Activated CD8-positive, alpha-beta T cell treated with anti-CD3 and anti-CD28 coated beads, Interleukin-2, amount 10 ng/mL, durations not matched to agents 7 days and 5 days (primary cell): ENCODE measurements at regions not wholly inside any gene's neighbourhood (a gene's known extent, or its start where the extent isn't known, plus 50 kb on each side); places are given as distances from the start of the nearest gene placed in this dataset.
"Not testable (repeated sequence)": the region's sequence is repeated elsewhere in the genome, so short reads cannot be mapped to it uniquely, and the experiment has no call there.

ENCODE experiments used
- ATAC-seq: fragments of 150-1000 bp; cut with Tn5 transposase; one replicate; pipeline ENCODE4 v1.10.0; 2021; ENCODE audit warnings: moderate library complexity
- CTCF ChIA-PET: fragments of 350-600 bp; sonication (Branson Sonifier 250); formaldehyde crosslinking; loops from one replicate; lab custom pipeline; 2021; ENCODE audit warnings: antibody characterized with exemption; lab: Charles Lee
- POLR2A ChIA-PET: fragments of 350-600 bp; sonication (Branson Sonifier 250); formaldehyde crosslinking; loops from one replicate; lab custom pipeline; 2021; ENCODE audit warnings: antibody characterized with exemption; lab: Charles Lee
- DNase-seq: peaks from one replicate; pipeline ENCODE4 v3.0.0-alpha.2; 2020
- H3K27ac Mint-ChIP-seq: one replicate; pipeline ENCODE4 v1.8.0; 2021; ENCODE audit warnings: mild to moderate bottlenecking, mixed read lengths
- H3K27me3 Mint-ChIP-seq: one replicate; pipeline ENCODE4 v1.8.0; 2021; ENCODE audit warnings: low read depth, mixed read lengths
- H3K36me3 Mint-ChIP-seq: one replicate; pipeline ENCODE4 v1.8.0; 2021; ENCODE audit warnings: low read depth, mixed read lengths
- H3K4me1 Mint-ChIP-seq: one replicate; pipeline ENCODE4 v1.8.0; 2021; ENCODE audit warnings: low read depth, mixed read lengths
- H3K4me3 Mint-ChIP-seq: one replicate; pipeline ENCODE4 v1.8.0; 2021; ENCODE audit warnings: mild to moderate bottlenecking, mixed read lengths
- H3K9me3 Mint-ChIP-seq: one replicate; pipeline ENCODE4 v1.8.0; 2022; ENCODE audit warnings: mixed read lengths; ENCODE audit not compliant: insufficient read depth

- no peak for ATAC-seq
- H3K4me1 Mint-ChIP-seq = no peaks in the 10 kb centered on the region
- POLR2A ChIA-PET = no interaction called here
Observed at GRCh38 chr2:200185628-200186000, 120.9 kb upstream of the SPATS2L start.

DNA sequence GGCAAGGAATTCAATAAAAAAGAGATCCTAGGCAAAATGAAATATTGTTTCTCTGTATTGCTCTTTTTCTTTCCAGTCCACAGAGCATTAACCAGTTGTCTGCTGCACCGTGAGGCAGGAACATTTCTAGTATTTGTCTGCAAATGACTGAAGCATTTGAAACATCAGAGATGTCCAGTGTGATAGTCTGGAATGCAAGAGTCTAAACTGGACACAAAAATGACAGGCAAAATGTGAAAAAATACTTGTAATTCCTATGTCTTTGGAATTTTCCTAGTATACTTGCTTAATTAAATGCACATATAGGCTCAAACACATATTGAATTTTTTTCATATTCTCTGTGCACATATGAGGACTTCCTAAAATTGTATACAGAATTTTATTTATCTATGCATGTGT is 120.5 kb upstream of the SPATS2L start:
- Mint-ChIP-seq H3K9me3 (no peaks in the 10 kb centered on the region), H3K36me3 (no peaks in the 10 kb centered on the region), H3K27ac (no peak overlapping the region), H3K4me3 (no peak overlapping the region), H3K4me1 (no peaks in the 10 kb centered on the region), H3K27me3 (peaks cover 21% of the 10 kb centered on the region)
- ChIA-PET POLR2A (no interaction called here), CTCF (no interaction called here)
- ATAC-seq (no peak), DNase-seq (no peak)

More at GRCh38 chr2:200185628-200186000, 120.9 kb upstream of the SPATS2L start:
- H3K27me3 Mint-ChIP-seq = peaks cover 21% of the 10 kb centered on the region
- no peaks in the 10 kb centered on the region for H3K36me3 Mint-ChIP-seq
- no peak overlapping the region for H3K27ac Mint-ChIP-seq
- H3K4me3 Mint-ChIP-seq = no peak overlapping the region
- CTCF ChIA-PET = no interaction called here
- no peaks in the 10 kb centered on the region for H3K9me3 Mint-ChIP-seq
- DNase-seq = no peak

DNA sequence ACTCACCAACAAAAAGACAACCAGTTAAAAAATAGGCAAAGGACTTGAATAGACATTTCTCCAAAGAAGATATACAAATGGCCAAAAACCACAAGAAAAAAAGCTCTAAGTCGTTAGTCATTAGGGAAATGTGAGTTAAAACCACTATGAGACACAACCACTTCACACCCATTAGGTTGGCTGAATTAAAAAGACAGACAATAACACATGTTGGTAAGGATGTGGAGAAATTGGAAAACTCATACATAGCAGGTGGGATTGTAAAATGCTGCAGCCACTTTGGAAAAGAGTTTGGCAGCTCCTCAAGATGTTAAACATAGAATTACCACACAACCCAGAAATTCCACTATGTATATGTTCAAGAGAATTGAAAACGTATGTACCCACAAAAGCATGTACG is 117.6 kb upstream of the SPATS2L start:
- no peak overlapping the region for H3K4me3 Mint-ChIP-seq
- ChIA-PET POLR2A (no interaction called here), CTCF (no interaction called here)
- H3K9me3 Mint-ChIP-seq = no peaks in the 10 kb centered on the region
- no peak for ATAC-seq
- H3K27me3 Mint-ChIP-seq = peaks cover 22% of the 10 kb centered on the region
- H3K4me1 Mint-ChIP-seq = no peaks in the 10 kb centered on the region
- no peak for DNase-seq
- no peak overlapping the region for H3K27ac Mint-ChIP-seq
- H3K36me3 Mint-ChIP-seq = no peaks in the 10 kb centered on the region

GRCh38 chr2:200189964-200190363 is 116.5 kb upstream of the SPATS2L start:
- Mint-ChIP-seq H3K27me3 (peaks cover 20% of the 10 kb centered on the region), H3K36me3 (no peaks in the 10 kb centered on the region), H3K27ac (no peak overlapping the region), H3K9me3 (no peaks in the 10 kb centered on the region), H3K4me1 (no peaks in the 10 kb centered on the region), H3K4me3 (no peak overlapping the region)
- ChIA-PET CTCF (no interaction called here), POLR2A (no interaction called here)
- DNase-seq (no peak), ATAC-seq (no peak)

GRCh38 chr2:200193331-200193730 is 113.2 kb upstream of the SPATS2L start:
- H3K4me3 Mint-ChIP-seq = no peak overlapping the region
- no peaks in the 10 kb centered on the region for H3K36me3 Mint-ChIP-seq
- H3K4me1 Mint-ChIP-seq = no peaks in the 10 kb centered on the region
- H3K9me3 Mint-ChIP-seq = no peaks in the 10 kb centered on the region
- H3K27me3 Mint-ChIP-seq = peaks cover 22% of the 10 kb centered on the region
- POLR2A ChIA-PET = no interaction called here
- no peak for DNase-seq
- ATAC-seq = no peak
- CTCF ChIA-PET = no interaction called here
- no peak overlapping the region for H3K27ac Mint-ChIP-seq

DNA sequence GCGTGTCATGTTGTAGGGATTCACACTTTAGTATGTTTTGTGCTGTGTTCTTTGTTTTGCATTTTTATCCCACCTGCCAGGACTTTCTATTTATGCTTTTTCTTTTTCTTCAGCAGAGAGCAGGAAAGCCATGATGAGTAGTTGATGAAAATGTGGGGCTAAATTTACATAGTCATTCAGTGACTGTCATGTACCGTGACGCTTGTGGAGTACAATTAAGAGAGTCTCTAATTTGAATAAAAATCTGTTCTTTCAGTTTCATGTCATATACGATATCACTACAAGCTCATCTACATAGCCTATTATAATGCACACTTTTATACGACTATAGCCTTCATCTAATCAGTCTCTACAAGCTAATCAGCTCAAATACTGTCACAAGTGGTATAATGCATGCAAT is 112.7 kb upstream of the SPATS2L start:
- CTCF ChIA-PET = no interaction called here
- POLR2A ChIA-PET = no interaction called here
- H3K27me3 Mint-ChIP-seq = peaks cover 20% of the 10 kb centered on the region
- H3K27ac Mint-ChIP-seq = no peak overlapping the region
- H3K9me3 Mint-ChIP-seq = no peaks in the 10 kb centered on the region
- H3K4me1 Mint-ChIP-seq = no peaks in the 10 kb centered on the region
- H3K4me3 Mint-ChIP-seq = no peak overlapping the region
- no peaks in the 10 kb centered on the region for H3K36me3 Mint-ChIP-seq
- no peak for DNase-seq
- no peak for ATAC-seq

DNA sequence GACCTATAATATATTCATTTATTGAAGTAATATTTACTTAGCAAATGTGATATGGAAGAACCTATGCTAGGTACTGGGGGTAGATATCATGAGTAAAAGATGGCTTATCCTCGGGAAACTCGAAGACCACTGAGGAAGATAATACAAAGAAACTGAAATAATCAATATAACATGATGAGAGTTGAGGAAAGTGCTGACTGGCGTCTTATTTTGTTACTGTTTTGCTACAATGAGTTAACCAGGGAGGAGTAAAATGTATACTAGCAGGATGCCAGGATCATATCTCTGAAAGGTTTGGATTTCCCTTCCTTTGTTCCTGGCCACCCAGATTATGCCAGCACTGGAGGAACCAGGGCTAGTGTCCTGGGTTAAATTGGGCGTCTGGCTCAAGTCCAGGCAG is 111.7 kb upstream of the SPATS2L start:
- ChIA-PET CTCF (no interaction called here), POLR2A (no interaction called here)
- Mint-ChIP-seq H3K27me3 (peaks cover 19% of the 10 kb centered on the region), H3K27ac (no peak overlapping the region), H3K4me3 (no peak overlapping the region), H3K9me3 (no peaks in the 10 kb centered on the region), H3K36me3 (no peaks in the 10 kb centered on the region), H3K4me1 (no peaks in the 10 kb centered on the region)
- DNase-seq (no peak), ATAC-seq (no peak)

DNA sequence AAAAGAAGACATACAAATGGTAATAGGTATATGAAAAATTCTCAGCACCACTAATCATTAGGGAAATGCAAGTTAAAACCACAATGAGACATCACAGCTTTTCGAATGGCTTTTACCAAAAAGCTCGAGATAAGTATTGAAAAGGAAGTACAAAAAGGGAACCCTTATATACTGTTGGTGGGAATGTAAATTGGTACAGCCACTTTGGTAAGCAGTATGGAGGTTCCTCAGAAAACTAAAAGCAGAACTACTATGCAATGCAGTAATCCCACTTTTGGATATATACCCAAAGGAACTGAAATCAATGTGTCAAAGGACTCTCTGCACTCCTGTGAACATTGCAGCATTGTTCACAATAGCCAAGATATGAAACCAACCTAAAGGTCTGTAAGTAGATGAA is 107.5 kb upstream of the SPATS2L start:
- POLR2A ChIA-PET = no interaction called here
- H3K27me3 Mint-ChIP-seq = peaks cover 10% of the 10 kb centered on the region
- DNase-seq (no peak), ATAC-seq (no peak)
- no peaks in the 10 kb centered on the region for H3K4me1 Mint-ChIP-seq
- no peaks in the 10 kb centered on the region for H3K36me3 Mint-ChIP-seq
- no peak overlapping the region for H3K4me3 Mint-ChIP-seq
- no peaks in the 10 kb centered on the region for H3K9me3 Mint-ChIP-seq
- H3K27ac Mint-ChIP-seq = no peak overlapping the region
- CTCF ChIA-PET = no interaction called here

DNA sequence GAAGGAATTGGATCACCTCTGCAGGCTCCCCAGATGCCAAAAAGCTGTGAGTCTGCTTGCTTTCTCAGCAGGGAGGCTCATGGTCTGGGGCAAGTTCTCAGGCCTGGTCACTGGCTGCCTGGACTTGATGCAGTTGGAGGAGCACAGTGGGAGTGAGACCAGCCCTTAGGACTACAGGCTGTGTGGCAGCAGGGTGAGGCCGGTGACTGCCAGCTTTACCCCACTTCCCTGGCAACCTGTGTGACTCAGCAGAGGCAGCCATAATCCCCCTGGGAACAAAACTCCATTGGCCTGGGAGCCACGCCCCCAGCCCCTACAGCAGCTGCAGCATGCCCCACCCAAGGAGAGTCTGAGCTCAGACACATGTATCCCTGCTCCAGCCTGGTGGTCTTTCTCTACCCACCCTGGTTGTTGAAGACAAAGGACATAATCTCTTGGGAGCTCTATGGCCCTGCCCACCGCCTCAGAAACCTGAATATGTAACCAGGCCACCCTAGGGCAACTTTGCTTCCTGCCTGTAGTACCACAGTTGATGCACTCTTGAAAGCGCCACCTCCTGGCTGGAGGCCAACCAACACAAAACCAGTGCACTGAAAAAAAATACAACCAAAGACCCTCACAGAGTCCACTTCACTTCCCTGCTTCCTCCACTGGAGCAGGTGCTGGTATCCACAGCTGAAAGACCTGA is 106.8 kb upstream of the SPATS2L start:
- H3K36me3 Mint-ChIP-seq = no peaks in the 10 kb centered on the region
- ChIA-PET CTCF (interaction anchor here (1.1 to 2.0 kb wide), 2 partner anchors 18 to 220 kb away, joined by 3 to 4 read pairs; no protein-coding TSS in a partner anchor), POLR2A (no interaction called here)
- no peak overlapping the region for H3K27ac Mint-ChIP-seq
- H3K27me3 Mint-ChIP-seq = peaks cover 12% of the 10 kb centered on the region
- DNase-seq (no peak), ATAC-seq (no peak)
- no peaks in the 10 kb centered on the region for H3K4me1 Mint-ChIP-seq
- H3K4me3 Mint-ChIP-seq = no peak overlapping the region
- H3K9me3 Mint-ChIP-seq = no peaks in the 10 kb centered on the region

- H3K4me1 Mint-ChIP-seq, H3K36me3 Mint-ChIP-seq, CTCF ChIA-PET, ATAC-seq, DNase-seq, POLR2A ChIA-PET, H3K4me3 Mint-ChIP-seq, H3K27ac Mint-ChIP-seq, H3K9me3 Mint-ChIP-seq: not testable (repeated sequence)
- peaks cover 17% of the 10 kb centered on the region for H3K27me3 Mint-ChIP-seq
Observed at GRCh38 chr2:200201839-200202238, 104.7 kb upstream of the SPATS2L start.

- no peaks in the 10 kb centered on the region for H3K36me3 Mint-ChIP-seq
- no peak for DNase-seq
- H3K4me1 Mint-ChIP-seq = no peaks in the 10 kb centered on the region
- ATAC-seq = no peak
- ChIA-PET POLR2A (no interaction called here), CTCF (no interaction called here)
- H3K9me3 Mint-ChIP-seq = no peaks in the 10 kb centered on the region
- H3K4me3 Mint-ChIP-seq = no peak overlapping the region
- H3K27me3 Mint-ChIP-seq = peaks cover 11% of the 10 kb centered on the region
- H3K27ac Mint-ChIP-seq = no peak overlapping the region
Observed at GRCh38 chr2:200203381-200203827, 103.1 kb upstream of the SPATS2L start.

DNA sequence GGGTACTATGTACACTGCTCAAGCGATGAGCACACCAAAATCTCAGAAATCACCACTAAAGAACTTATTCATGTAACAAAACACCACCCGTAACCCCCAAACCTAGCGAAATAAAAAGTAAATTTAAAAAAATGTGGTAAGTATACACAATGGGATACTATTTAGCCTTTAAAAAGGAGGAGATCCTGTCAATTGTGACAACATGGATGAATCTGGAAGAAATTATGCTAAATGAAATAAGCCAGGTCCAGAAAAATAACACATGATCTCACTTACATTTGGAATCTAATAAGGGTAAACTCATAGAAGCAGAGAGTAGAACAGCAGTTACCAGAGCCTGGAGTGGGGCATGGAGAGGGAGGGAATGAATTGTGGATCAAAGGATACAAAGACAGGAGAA is 98.5 kb upstream of the SPATS2L start:
- POLR2A ChIA-PET = no interaction called here
- peaks cover 14% of the 10 kb centered on the region for H3K27me3 Mint-ChIP-seq
- H3K4me3 Mint-ChIP-seq = no peak overlapping the region
- no peak for ATAC-seq
- CTCF ChIA-PET = no interaction called here
- no peaks in the 10 kb centered on the region for H3K4me1 Mint-ChIP-seq
- DNase-seq = no peak
- H3K9me3 Mint-ChIP-seq = no peaks in the 10 kb centered on the region
- no peak overlapping the region for H3K27ac Mint-ChIP-seq
- H3K36me3 Mint-ChIP-seq = no peaks in the 10 kb centered on the region

DNA sequence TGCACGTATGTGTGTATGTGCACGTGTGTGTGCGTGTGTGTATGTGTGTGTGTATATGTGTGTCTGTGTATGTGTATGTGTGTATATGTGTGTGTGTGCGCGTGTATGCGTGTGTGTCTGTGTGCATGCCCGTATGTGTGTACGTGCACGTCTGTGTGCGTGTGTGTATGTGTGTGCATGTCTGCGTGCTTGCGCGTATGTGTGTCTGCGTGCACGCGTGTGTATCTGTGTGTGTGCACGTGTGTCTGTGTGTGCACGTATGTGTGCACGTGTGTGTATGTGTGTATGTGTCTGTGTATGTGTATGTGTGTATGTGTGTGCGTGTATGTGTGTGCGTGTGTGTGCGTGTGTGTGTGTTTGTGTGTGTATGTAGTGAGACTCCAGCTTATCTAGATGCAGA is 97.5 kb upstream of the SPATS2L start:
- Mint-ChIP-seq H3K4me3 (no peak overlapping the region), H3K27me3 (peaks cover 13% of the 10 kb centered on the region), H3K9me3 (no peaks in the 10 kb centered on the region), H3K36me3 (no peaks in the 10 kb centered on the region), H3K27ac (no peak overlapping the region), H3K4me1 (no peaks in the 10 kb centered on the region)
- no peak for DNase-seq
- ChIA-PET CTCF (no interaction called here), POLR2A (no interaction called here)
- ATAC-seq = no peak
